Suprapubic skin (tissue), 4 donors: ENCODE measurements at regions not wholly inside any gene's neighbourhood (a gene's known extent, or its start where the extent isn't known, plus 50 kb on each side); places are given as distances from the start of the nearest gene placed in this dataset.

Source experiments
- DNase-seq, 2 donors: peaks; one replicate each; pipeline ENCODE4 v3.0.0-alpha.2; 2019; ENCODE audit warnings: low spot score in 2 of 2
- H3K27ac ChIP-seq: fragments of 200-600 bp; sonication (generic); one replicate; pipeline ENCODE4 v1.5.1; 2019
- H3K27me3 ChIP-seq: fragments of 200-600 bp; sonication (generic); one replicate; pipeline ENCODE4 v1.5.1; 2019
- H3K36me3 ChIP-seq: fragments of 200-600 bp; sonication (generic); one replicate; pipeline ENCODE4 v1.5.1; 2019
- H3K4me1 ChIP-seq: fragments of 200-600 bp; sonication (generic); one replicate; pipeline ENCODE4 v1.5.1; 2019
- H3K4me3 ChIP-seq: fragments of 200-600 bp; sonication (generic); one replicate; pipeline ENCODE4 v1.5.1; 2019; ENCODE audit warnings: mild to moderate bottlenecking
- H3K9me3 ChIP-seq: fragments of 200-600 bp; sonication (generic); one replicate; pipeline ENCODE4 v1.5.1; 2019
- CTCF ChIP-seq, 2 donors: fragments of 200-600 bp in 1 of 2; fragments of 450-650 bp in 1 of 2; sonication (generic) in 1 of 2; IDR thresholded peaks; one replicate each; pipeline ENCODE4 v1.5.1; 2016 to 2019; ENCODE audit warnings: antibody characterized with exemption in 2 of 2, mild to moderate bottlenecking in 1 of 2, moderate library complexity in 1 of 2
- EP300 ChIP-seq: sonication (generic); formaldehyde crosslinking; IDR thresholded peaks from one replicate; pipeline ENCODE4 v1.6.1; 2017; ENCODE audit warnings: antibody characterized with exemption
- POLR2A ChIP-seq, 2 donors: fragments of 450-650 bp; IDR thresholded peaks; one replicate each; pipeline ENCODE4 v1.6.1; 2017; ENCODE audit warnings: antibody characterized with exemption in 2 of 2, mild to moderate bottlenecking in 2 of 2, moderate library complexity in 2 of 2
- POLR2AphosphoS5 ChIP-seq, 3 donors: sonication (generic); formaldehyde crosslinking; IDR thresholded peaks; one replicate each; pipeline ENCODE4 v1.6.1; 2017; ENCODE audit warnings: antibody characterized with exemption in 3 of 3
- WGBS: methylation state at CpG from one replicate; pipeline ENCODE4 v1.1.5; 2018; 5-methylcytosine and 5-hydroxymethylcytosine counted together

DNA sequence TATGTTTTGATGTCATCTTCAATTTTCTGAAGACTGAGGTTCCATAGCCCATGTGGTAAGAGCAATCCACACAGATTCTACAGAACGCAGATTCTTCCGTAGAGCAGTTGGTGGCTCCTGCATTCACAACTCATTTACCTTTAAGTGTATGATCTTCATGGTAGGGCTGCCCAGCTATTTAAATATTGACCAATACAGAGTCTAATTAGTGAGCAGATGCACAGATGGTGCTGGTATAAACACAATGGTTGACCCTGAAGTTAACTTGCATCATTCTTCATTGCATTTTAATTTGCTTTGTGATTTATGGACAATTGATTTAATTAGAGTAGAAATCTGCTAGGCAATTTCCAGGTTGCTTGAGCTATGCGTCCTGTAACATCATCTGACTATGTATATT is 269.2 kb downstream of the SQOR start:
- H3K4me3 ChIP-seq: no peak overlapping the region
- no peaks in the 10 kb centered on the region for H3K36me3 ChIP-seq
- no peak for TF ChIP-seq POLR2AphosphoS5 (IDR thresholded peaks at IDR 0.05)
- no peak for TF ChIP-seq POLR2A (IDR thresholded peaks at IDR 0.05)
- no peak for TF ChIP-seq CTCF (IDR thresholded peaks at IDR 0.05)
- TF ChIP-seq EP300: no peak
- no peak for DNase-seq
- no peak overlapping the region for H3K27ac ChIP-seq
- H3K27me3 ChIP-seq: no peaks in the 10 kb centered on the region
- peaks cover 8% of the 10 kb centered on the region for H3K9me3 ChIP-seq
- H3K4me1 ChIP-seq: no peaks in the 10 kb centered on the region
- 96% methylated on average over 3 of the region's 3 CpGs for WGBS

DNA sequence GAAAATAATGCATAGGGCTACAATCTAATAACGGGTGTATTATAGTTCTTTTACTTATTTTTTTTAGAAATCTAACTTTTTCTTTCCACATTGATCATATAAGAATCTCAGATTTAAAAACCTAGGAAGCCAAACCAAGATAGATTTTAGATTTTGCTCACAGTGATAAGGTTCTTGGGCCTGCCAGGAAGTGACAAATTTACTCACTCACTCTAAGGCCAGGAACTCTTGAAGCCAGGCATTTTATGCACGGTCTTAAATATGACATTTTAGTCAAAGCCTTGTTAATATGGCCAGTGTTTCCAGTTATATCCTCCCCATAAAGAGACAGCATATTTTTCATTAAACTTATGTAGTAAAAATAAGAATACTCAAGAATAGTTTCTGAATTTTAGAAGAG is 271.4 kb downstream of the SQOR start:
- no peak for DNase-seq
- TF ChIP-seq POLR2AphosphoS5 (IDR thresholded peaks at IDR 0.05) (no peak), CTCF (IDR thresholded peaks at IDR 0.05) (no peak), POLR2A (IDR thresholded peaks at IDR 0.05) (no peak), EP300 (no peak)
- WGBS: 83% methylated on average over 2 of the region's 2 CpGs
- Histone ChIP-seq H3K27ac (no peak overlapping the region), H3K27me3 (no peaks in the 10 kb centered on the region), H3K36me3 (no peaks in the 10 kb centered on the region), H3K4me3 (no peak overlapping the region), H3K9me3 (peaks cover 8% of the 10 kb centered on the region), H3K4me1 (no peaks in the 10 kb centered on the region)

GRCh38 chr15:45910671-45911070 is 275.8 kb downstream of the SQOR start:
- TF ChIP-seq POLR2AphosphoS5 (IDR thresholded peaks at IDR 0.05) (no peak), EP300 (no peak), CTCF (IDR thresholded peaks at IDR 0.05) (no peak), POLR2A (IDR thresholded peaks at IDR 0.05) (no peak)
- WGBS: 72% methylated on average over 3 of the region's 3 CpGs

GRCh38 chr15:45913451-45913850 is 278.6 kb downstream of the SQOR start:
- no peak for DNase-seq
- WGBS: 68% methylated on average over 2 of the region's 2 CpGs
- Histone ChIP-seq H3K27me3 (no peaks in the 10 kb centered on the region), H3K36me3 (no peaks in the 10 kb centered on the region), H3K9me3 (peaks cover 6% of the 10 kb centered on the region), H3K4me1 (no peaks in the 10 kb centered on the region), H3K27ac (no peak overlapping the region), H3K4me3 (no peak overlapping the region)
- TF ChIP-seq EP300 (no peak), POLR2A (IDR thresholded peaks at IDR 0.05) (no peak), POLR2AphosphoS5 (IDR thresholded peaks at IDR 0.05) (no peak), CTCF (IDR thresholded peaks at IDR 0.05) (no peak)

More at GRCh38 chr15:45910671-45911070, 275.8 kb downstream of the SQOR start:
- Histone ChIP-seq H3K9me3 (peaks cover 8% of the 10 kb centered on the region), H3K36me3 (no peaks in the 10 kb centered on the region), H3K4me1 (no peaks in the 10 kb centered on the region), H3K4me3 (no peak overlapping the region), H3K27me3 (no peaks in the 10 kb centered on the region), H3K27ac (no peak overlapping the region)
- no peak for DNase-seq

- no peak overlapping the region for H3K27ac ChIP-seq
- no peak for DNase-seq
- no peaks in the 10 kb centered on the region for H3K4me1 ChIP-seq
- no peak overlapping the region for H3K4me3 ChIP-seq
- TF ChIP-seq POLR2A (IDR thresholded peaks at IDR 0.05) (no peak), POLR2AphosphoS5 (IDR thresholded peaks at IDR 0.05) (no peak), EP300 (no peak), CTCF (IDR thresholded peaks at IDR 0.05) (no peak)
- H3K9me3 ChIP-seq: no peaks in the 10 kb centered on the region
- no peaks in the 10 kb centered on the region for H3K27me3 ChIP-seq
- H3K36me3 ChIP-seq: no peaks in the 10 kb centered on the region
These were observed 279.6 kb downstream of the SQOR start for GRCh38 chr15:45914425-45914824.
